ENCODE measurements at regions not wholly inside any gene's neighbourhood (a gene's known extent, or its start where the extent isn't known, plus 50 kb on each side); places are given as distances from the start of the nearest gene placed in this dataset.

- TF ChIP-seq EZH2 (IDR thresholded peaks at IDR 0.05; ENCODE audit: borderline replicate concordance, low read depth, low read length, severe bottlenecking) (no peak), POLR2A (IDR thresholded peaks at IDR 0.05; ENCODE audit: low read depth, low read length) (no peak), JUN (IDR thresholded peaks at IDR 0.05; ENCODE audit: borderline replicate concordance, insufficient read depth, insufficient read length, low read depth) (no peak)
- TF ChIP-seq, protein P1, sequence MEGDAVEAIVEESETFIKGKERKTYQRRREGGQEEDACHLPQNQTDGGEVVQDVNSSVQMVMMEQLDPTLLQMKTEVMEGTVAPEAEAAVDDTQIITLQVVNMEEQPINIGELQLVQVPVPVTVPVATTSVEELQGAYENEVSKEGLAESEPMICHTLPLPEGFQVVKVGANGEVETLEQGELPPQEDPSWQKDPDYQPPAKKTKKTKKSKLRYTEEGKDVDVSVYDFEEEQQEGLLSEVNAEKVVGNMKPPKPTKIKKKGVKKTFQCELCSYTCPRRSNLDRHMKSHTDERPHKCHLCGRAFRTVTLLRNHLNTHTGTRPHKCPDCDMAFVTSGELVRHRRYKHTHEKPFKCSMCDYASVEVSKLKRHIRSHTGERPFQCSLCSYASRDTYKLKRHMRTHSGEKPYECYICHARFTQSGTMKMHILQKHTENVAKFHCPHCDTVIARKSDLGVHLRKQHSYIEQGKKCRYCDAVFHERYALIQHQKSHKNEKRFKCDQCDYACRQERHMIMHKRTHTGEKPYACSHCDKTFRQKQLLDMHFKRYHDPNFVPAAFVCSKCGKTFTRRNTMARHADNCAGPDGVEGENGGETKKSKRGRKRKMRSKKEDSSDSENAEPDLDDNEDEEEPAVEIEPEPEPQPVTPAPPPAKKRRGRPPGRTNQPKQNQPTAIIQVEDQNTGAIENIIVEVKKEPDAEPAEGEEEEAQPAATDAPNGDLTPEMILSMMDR (IDR thresholded peaks at IDR 0.05; ENCODE audit: extremely low read depth in 1 of 2, insufficient read depth in 1 of 2, low read depth in 1 of 2, low read length in 2 of 2) = no peak
Observed at GRCh38 chr9:2502210-2502609, 119.4 kb upstream of the VLDLR start.
